ENCODE measurements at regions not wholly inside any gene's neighbourhood (a gene's known extent, or its start where the extent isn't known, plus 50 kb on each side); places are given as distances from the start of the nearest gene placed in this dataset.
"Not testable (repeated sequence)": the region's sequence is repeated elsewhere in the genome, so short reads cannot be mapped to it uniquely, and the experiment has no call there.

- DNase-seq: not testable (repeated sequence)
Measured at GRCh38 chr17:26936645-26937044, 357.3 kb upstream of the WSB1 start.

GRCh38 chr17:26937750-26938322, 356.1 kb upstream of the WSB1 start:
- DNase-seq: not testable (repeated sequence)

- DNase-seq: not testable (repeated sequence)
Measured at GRCh38 chr17:26939755-26940154, 354.2 kb upstream of the WSB1 start.

- not testable (repeated sequence) for DNase-seq
Measured at GRCh38 chr17:26940587-26940986, 353.3 kb upstream of the WSB1 start.

- DNase-seq: no peak
Measured at GRCh38 chr17:26962255-26963162, 331.4 kb upstream of the WSB1 start.

- DNase-seq: no peak
Measured at GRCh38 chr17:26963163-26963503, 330.8 kb upstream of the WSB1 start.

GRCh38 chr17:26965898-26966624, 327.9 kb upstream of the WSB1 start:
- not testable (repeated sequence) for DNase-seq

- not testable (repeated sequence) for DNase-seq
Measured at GRCh38 chr17:26966625-26967179, 327.2 kb upstream of the WSB1 start.

- DNase-seq: not testable (repeated sequence)
Measured at GRCh38 chr17:26981845-26982425, 312.0 kb upstream of the WSB1 start.

GRCh38 chr17:26982563-26982962, 311.4 kb upstream of the WSB1 start:
- DNase-seq: not testable (repeated sequence)

- not testable (repeated sequence) for DNase-seq
Measured at GRCh38 chr17:26987851-26988250, 306.1 kb upstream of the WSB1 start.

- not testable (repeated sequence) for DNase-seq
Measured at GRCh38 chr17:26994648-26995047, 299.3 kb upstream of the WSB1 start.

GRCh38 chr17:26996146-26996916, 297.6 kb upstream of the WSB1 start:
- not testable (repeated sequence) for DNase-seq

- DNase-seq: not testable (repeated sequence)
Measured at GRCh38 chr17:27007734-27008531, 286.0 kb upstream of the WSB1 start.

- no peak for DNase-seq
Measured at GRCh38 chr17:27009087-27009486, 284.8 kb upstream of the WSB1 start.

GRCh38 chr17:27010138-27010537, 283.8 kb upstream of the WSB1 start:
- DNase-seq: not testable (repeated sequence)

GRCh38 chr17:27030552-27030951, 263.4 kb upstream of the WSB1 start:
- not testable (repeated sequence) for DNase-seq

- DNase-seq: no peak
Measured at GRCh38 chr17:27038676-27039075, 255.2 kb upstream of the WSB1 start.

GRCh38 chr17:27045039-27045438, 248.9 kb upstream of the WSB1 start:
- DNase-seq: not testable (repeated sequence)

- no peak for DNase-seq
Measured at GRCh38 chr17:27049104-27049784, 244.7 kb upstream of the WSB1 start.

All from right forelimb (tissue), 1 donor.